ELF-1 (cell line): ENCODE measurements at regions not wholly inside any gene's neighbourhood (a gene's known extent, or its start where the extent isn't known, plus 50 kb on each side); places are given as distances from the start of the nearest gene placed in this dataset.

ENCODE experiments used
- DNase-seq: peaks from one replicate; pipeline ENCODE4 v3.0.0-alpha.2; 2016; ENCODE audit warnings: low read depth, low spot score

DNA sequence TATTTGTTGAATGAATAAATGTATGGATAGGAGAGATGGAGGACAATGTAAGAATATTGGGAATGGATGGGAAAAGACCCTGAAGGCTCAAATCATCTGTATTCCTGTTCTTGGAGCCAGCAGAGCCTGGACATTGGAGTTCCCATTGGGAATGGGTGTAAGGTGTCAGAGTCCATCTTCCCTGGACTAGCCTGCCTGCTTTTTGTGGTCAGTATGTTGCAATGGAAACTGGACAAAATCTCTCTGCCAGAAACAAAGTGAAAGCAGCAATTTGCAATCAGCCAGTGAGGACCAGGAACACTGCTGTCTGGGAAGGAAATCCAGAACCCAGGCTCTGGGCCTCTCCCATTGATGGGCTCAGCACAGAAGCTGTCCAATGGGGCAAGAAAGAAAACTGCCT is 83.5 kb upstream of the SKOR2 start:
- no peak for DNase-seq

DNA sequence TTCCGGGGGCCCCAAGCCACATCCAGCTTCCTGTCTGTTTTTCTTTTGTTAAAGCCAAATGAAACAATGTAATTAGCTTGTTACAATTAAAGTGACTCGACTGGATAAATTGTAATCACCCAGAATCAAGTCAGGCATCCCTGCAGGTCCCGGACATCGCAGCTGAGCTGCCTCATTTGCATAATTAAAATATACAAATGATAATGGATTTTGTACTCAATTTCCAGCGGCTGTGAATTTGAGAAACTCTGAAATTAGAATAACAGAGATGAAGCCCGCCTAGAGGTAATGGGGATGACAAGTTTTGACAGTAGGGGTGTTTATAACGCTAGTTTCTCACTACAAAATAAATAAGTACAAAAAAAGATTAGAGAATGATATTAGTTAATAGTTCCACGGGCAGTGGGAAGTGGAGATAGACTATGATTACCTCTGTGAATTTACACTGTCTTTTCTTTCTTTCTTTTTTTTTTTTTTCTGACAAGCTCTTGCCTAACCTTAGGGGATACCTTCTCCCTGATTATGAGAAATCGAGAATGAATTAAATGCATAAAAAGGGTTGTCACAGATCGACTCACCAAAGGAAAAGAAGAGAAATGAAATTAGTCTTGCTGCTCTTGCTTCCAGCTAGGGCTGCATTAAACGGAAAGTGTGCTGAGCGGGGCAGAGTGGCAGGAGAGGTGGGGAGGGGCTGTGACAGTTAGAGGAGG is 82.6 kb upstream of the SKOR2 start:
- no peak for DNase-seq

DNA sequence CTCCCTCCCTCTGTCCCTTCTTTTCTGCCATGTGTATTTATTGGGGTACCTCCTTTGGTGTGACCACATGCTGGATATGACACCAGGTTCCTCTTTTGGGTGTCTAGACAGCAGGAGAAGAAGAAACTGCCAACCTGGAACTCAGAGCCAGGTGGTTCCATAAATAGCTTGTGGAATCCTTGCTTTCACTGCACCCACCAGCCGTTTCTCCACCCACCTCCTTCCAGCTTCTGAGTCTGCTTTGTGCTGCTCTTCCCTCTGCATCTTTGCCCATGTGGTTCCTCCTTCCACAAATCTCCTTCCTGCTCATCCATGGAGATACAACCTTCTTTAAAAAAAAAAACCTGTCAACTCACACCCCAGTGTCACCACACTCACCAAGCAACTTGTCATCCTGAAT is 80.2 kb upstream of the SKOR2 start:
- no peak for DNase-seq

DNA sequence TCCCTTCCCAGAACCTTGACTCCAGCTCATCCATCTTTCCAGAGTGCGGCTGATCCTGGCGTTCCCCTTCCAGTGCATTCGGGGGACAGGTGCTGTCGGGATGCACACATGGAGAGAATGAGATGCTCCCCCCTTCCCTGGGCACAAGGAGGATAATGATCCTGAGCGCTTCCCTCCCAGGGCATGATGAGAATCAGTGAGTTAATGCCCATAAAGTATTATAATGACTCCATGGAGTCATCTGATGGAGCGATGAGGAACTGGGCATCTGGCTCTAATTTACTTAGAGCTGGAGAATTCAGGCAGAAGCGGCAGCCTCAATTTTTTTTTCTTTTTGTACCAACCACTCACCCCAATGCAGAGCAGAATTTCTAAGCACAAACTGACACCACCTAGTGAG is 79.6 kb upstream of the SKOR2 start:
- no peak for DNase-seq

DNA sequence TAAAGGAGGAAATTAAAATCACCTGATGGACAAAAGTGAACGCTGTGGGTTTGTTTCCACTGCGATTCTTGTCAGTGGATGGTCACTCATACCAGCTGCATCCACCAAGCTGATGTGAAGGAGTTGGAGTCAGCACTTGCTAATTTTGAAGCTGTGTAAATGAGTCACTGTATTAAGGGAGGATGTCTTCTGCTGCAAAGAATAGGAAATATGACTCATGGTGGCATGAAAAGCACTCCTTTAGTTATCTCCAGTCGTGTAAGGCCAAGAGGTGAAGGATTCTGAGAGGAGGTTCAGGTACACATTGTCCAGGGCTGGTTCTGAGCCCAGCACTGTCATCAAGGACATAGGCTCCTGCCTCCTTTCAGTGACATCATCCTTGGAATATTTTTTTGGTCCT is 71.7 kb upstream of the SKOR2 start:
- DNase-seq = no peak

DNA sequence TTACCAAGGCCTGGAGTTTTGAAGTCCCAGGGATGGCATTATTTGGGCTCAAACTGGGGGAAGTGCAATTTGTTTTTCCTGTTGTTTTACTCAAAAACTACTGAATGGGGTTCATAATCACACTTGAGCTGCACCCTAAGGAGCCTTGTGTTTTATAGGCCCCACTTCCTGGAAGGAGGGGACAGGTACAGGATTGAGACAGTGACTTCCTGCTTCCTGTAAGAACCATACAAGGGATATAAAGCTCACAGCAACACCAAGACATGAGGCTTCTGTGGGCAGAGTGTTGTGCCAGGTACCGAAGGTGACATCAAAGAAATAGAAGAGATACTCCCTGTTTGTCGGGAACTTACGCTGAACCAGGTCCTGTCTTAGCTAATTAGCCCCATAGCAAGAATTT is 70.4 kb upstream of the SKOR2 start:
- DNase-seq = no peak

DNA sequence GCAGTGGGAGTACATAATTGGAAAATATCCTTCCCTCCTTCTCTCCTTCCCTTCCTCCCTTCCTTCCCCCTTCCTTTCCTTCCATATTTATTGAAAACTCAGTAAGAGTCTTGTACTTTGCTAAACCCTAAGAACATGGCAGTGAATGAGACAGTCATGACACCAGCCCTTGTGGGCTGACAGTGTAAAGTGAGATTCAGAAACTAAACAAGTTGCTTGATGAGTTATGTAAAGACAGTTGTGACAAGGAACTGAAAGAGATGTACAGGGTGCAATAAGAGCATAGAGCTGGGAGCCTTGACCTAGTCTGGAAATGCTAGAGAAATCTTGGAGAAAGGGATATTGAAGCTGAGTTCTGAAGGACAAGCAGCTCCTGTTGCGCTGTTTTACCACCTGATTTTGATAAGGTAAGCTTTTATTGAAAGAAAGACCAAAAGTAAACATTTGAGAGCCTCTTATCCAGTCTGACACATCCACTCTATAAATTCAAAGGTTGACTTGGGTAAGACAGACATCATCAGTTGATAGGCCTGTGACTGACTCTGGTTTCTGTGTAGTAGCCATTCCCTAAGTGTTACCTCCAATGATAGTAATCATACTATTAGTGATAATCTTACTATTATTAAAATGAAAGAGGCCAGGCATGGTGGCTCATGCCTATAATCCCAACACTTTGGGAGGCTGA is 66.5 kb upstream of the SKOR2 start:
- DNase-seq = no peak

DNA sequence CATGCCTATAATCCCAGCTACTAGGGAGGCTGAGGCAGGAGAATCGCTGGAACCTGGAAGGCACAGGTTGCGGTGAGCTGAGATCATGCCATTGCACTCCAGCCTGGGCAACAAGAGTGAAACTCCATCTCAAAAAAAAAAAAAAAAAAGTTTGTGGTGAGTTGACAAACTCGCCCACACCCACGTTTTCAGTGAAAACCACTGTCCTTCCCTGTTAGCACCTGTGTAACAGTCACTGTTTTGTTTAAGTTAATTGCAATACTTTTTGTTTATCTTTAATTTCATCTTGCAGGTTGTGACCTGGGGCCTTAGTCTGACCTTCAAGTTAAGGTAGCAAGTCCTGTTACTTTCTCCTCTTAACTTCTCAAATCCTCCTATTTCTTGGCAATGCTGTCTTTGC is 65.5 kb upstream of the SKOR2 start:
- DNase-seq = no peak

DNA sequence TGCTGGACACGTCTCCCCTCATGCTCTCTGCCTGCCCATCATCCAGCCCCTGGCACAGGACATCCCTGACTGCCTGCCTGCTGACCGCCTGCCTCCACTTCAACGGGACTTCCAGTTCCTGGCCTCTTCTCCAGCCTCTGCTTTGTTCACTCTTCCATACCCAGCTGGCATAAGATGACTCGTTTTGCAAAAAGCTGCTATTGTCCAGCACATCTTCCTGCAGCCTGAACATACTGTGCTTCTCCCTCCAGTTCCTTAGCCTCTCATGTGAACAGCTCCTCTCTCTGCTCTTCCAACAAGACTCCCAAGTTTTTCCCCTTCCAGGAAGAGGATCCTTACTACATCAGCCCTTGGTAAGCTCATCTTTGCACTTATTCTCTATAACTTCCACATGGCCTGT is 62.4 kb upstream of the SKOR2 start:
- DNase-seq = no peak

DNA sequence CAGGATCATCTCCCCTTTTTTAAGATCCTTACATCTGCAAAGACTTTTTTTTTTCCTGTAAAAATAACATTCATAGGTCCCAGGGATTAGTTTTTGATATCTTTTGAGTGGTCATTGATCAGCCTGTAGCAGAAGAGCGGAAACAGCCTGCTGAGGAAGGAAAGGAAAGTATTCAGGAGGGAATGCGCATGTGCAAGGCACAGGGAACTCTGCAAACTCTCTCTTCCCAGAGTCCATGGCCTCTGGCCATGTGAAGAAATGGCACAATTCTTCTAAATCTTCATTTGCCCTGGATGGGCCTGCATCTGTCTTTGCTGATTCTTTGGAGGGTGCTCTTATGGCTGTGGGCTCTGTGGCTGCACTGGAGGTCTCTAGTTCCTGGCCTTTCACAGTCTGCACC is 60.1 kb upstream of the SKOR2 start:
- no peak for DNase-seq
